Fibroblast of villous mesenchyme (primary cell): ENCODE measurements at regions not wholly inside any gene's neighbourhood (a gene's known extent, or its start where the extent isn't known, plus 50 kb on each side); places are given as distances from the start of the nearest gene placed in this dataset.

Source experiments
- DNase-seq: peaks from one replicate; pipeline ENCODE4 v3.0.0-alpha.2; 2010; ENCODE audit warnings: low read depth
- H3K4me3 ChIP-seq: 2 replicates; pipeline ENCODE4 v1.5.1; 2011; ENCODE audit warnings: low read depth, mild to moderate bottlenecking, low read length
- TF ChIP-seq, protein P1 (sequence below): IDR thresholded peaks from 2 replicates; pipeline ENCODE4 v1.5.1; 2012; ENCODE audit warnings: low read depth, mild to moderate bottlenecking, low read length; ENCODE audit not compliant: insufficient read depth

DNA sequence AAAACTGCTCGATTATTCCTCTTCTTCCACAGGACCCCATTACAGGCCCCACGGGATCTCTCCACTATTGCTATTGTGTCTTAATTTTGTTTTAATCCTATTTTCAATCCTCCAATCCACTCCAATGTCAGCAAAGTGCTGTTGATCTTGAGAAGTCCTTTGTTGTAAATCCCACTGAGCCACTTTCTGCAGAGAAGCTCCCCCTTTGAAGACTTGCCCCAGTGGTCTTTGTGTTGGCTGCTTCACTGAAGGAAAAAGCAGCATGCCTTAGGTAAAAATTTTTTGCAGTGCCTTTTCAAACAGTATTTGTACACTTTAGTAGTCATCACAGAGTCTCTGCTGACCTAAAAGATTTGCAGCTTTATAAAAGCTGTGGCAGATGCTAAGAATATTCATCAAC is 252.0 kb upstream of the SLC7A11 start:
- H3K4me3 ChIP-seq, result no peak overlapping the region
- TF ChIP-seq, protein P1, sequence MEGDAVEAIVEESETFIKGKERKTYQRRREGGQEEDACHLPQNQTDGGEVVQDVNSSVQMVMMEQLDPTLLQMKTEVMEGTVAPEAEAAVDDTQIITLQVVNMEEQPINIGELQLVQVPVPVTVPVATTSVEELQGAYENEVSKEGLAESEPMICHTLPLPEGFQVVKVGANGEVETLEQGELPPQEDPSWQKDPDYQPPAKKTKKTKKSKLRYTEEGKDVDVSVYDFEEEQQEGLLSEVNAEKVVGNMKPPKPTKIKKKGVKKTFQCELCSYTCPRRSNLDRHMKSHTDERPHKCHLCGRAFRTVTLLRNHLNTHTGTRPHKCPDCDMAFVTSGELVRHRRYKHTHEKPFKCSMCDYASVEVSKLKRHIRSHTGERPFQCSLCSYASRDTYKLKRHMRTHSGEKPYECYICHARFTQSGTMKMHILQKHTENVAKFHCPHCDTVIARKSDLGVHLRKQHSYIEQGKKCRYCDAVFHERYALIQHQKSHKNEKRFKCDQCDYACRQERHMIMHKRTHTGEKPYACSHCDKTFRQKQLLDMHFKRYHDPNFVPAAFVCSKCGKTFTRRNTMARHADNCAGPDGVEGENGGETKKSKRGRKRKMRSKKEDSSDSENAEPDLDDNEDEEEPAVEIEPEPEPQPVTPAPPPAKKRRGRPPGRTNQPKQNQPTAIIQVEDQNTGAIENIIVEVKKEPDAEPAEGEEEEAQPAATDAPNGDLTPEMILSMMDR, result no peak
- no peak for DNase-seq

DNA sequence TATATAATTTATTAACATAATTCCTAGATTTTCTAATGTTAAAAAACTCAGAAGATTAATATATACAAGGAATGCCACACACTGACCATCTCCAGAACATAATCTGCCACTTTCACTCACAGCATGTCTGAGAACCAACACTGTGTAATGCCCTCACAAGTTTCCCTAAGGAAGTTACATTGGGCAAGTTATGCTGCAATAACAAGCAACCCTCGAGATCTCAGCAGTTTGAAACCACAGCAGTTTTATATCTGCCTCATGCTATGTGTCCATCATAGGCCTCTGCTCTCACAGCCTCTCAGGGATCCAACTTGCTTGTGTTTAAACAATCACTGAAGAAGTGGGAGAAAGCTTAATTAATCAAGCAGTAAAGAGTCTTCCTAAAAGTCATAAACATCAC is 250.0 kb upstream of the SLC7A11 start:
- no peak for DNase-seq
- H3K4me3 ChIP-seq, result no peak overlapping the region
- TF ChIP-seq, protein P1, result no peak

DNA sequence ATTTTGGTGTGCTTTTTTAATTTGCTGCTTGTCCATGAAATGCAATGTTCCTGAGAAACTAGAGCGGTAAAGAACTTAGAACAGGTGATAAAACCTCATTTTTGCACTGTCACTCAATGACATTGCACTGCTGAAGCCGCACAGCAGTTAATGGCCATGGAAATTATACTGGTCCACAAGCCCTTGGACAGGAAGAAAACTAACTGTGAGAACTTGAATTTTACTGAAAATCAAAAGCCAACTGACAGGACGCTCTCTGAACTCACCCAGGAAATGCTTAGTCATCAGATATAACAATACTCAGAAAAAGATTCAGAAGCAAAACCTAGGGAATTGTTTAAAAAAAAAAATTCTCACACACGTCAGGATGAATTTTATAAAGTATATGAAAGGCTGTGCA is 246.4 kb upstream of the SLC7A11 start:
- TF ChIP-seq, protein P1, result no peak
- H3K4me3 ChIP-seq, result no peak overlapping the region
- no peak for DNase-seq

DNA sequence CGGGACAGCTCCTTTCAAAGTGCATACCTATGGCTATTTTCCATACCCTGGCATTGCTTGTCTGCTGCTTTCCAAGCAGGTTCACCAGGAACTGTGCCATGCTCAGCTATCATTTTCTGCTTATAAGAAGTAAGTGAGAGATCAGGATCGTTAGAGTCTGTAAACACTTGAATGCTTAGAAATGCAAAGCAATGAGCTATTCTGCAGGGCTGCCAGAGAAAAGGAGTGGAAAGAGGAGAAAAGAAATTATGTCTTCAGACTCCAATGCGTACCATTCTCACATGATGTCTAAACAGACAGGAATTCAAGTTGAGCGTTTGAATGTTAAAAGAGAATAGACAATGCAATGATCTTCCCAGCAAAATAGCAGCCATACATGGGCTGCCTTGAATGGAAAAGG is 245.5 kb upstream of the SLC7A11 start:
- H3K4me3 ChIP-seq, result no peak overlapping the region
- DNase-seq, result no peak
- TF ChIP-seq, protein P1, result no peak

DNA sequence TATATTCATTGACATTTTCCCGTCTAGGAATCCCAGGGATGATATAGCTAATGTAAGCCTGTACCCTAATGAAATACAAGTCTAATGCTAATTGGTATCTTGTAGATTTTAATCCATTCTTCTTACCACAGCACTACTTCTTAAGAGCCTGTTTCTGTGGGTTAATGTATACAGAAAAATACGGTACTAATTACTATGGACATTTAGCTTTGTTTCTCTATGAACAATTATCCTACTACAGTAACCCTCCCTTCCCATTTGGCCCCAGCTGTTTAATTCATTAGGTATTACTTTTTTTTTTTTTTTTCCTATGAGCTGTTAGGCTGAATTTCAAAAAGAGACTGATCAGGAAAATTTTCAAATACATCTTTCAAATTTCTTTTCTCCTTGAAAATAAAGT is 245.1 kb upstream of the SLC7A11 start:
- TF ChIP-seq, protein P1, result no peak
- DNase-seq, result no peak
- H3K4me3 ChIP-seq, result no peak overlapping the region

DNA sequence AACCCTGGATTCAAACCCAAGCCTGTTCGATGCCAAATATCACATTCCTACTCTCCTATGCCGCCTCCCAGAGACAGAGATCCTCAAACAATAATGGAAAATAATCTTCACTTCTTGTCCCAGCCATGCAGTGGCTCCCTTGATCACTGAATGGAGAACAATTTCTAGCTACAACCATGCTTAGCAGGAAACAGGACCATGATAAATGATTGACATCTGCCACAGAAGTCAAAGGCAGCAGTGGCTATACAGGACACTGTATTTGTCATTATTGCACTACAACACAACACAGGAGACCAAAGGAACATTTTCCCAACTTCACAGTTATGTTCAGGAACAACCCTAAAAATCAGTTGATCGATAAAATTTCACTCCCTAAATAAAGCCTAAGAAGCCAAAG is 243.3 kb upstream of the SLC7A11 start:
- no peak for DNase-seq
- H3K4me3 ChIP-seq, result no peak overlapping the region
- TF ChIP-seq, protein P1, result no peak

DNA sequence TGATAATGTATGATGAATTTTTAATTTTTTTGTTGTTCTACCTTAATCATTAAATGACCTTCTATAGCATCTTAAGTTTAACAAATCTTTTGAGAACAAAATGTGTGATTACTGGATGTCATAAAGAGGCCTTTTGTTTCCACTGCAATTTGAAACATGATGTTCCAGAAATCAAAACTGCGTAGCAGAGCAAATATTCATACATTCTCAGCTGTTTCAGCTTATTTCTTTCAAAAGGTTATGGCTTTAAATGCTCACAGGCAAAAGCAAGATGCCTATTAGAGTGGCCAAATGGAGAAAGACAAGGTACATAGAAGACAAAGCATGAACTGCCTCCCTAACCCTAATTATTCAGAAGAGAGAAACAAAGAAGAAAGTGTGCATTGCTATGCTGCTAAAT is 233.0 kb upstream of the SLC7A11 start:
- TF ChIP-seq, protein P1, result no peak
- DNase-seq, result no peak
- H3K4me3 ChIP-seq, result no peak overlapping the region
